Stimulated activated CD4-positive, alpha-beta T cell treated with anti-CD3 and anti-CD28 coated beads, TNF-alpha, amount 100 ng/mL, for 48 hours (primary cell): ENCODE measurements at regions not wholly inside any gene's neighbourhood (a gene's known extent, or its start where the extent isn't known, plus 50 kb on each side); places are given as distances from the start of the nearest gene placed in this dataset.
"Not testable (repeated sequence)": the region's sequence is repeated elsewhere in the genome, so short reads cannot be mapped to it uniquely, and the experiment has no call there.

Source experiments
- DNase-seq, 3 donors: peaks; one replicate each; pipeline ENCODE4 v3.0.0-alpha.2; 2020; ENCODE audit warnings: low read depth in 3 of 3

DNA sequence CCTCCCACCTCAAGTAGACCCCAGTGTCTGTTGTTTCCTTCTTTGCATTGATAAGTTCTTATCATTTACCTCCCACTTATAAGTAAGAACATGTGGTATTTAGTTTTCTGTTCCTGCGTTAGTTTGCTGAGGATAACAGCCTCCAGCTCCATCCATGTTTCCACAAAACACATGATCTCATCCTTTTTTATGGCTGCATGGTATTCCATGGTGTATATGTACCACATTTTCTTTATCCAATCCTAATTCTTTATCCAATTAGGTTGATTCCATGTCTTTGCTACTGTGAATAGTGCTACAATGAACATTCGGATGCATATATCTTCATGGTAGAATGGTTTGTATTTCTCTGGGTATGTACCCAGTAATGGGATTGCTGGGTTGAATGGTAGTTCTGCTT, 102.5 kb upstream of the UGP2 start:
- not testable (repeated sequence) for DNase-seq

DNA sequence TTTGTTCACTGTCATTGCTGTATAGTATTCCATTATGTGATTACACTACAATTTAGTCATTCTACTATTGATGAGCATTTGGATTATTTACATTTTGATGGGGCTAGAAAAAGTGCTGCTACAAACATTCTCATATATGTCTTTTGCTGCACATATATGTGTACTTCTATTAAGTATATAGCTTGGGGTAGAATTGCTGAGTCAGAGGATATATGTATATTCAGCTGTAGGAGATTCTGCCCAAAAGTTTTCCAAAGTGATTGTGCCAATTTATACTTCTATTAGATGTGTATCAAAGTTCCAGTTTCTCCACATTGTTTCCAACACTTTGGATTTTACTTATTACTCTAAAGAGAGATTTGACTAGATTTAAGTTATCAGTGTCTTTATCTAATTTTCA, 101.7 kb upstream of the UGP2 start:
- no peak for DNase-seq

DNA sequence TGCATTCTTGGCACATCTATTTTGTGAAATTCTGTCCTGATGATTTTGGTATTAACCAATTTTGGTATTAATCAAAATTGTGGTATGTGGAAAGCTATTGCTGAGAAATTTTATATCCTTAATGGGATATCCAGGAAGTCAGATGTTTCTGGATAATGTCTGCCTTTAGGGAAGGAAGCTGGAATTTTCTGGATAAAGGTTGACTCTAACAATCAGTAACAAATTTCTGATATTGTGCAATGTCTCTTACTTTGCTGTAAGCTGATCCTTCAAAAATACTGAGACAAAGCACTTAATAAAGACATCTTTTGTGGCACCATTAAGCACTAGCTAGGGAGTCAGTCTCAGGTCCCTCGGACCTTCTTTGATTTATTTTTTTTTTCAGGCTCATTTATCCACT, 100.8 kb upstream of the UGP2 start:
- no peak for DNase-seq

DNA sequence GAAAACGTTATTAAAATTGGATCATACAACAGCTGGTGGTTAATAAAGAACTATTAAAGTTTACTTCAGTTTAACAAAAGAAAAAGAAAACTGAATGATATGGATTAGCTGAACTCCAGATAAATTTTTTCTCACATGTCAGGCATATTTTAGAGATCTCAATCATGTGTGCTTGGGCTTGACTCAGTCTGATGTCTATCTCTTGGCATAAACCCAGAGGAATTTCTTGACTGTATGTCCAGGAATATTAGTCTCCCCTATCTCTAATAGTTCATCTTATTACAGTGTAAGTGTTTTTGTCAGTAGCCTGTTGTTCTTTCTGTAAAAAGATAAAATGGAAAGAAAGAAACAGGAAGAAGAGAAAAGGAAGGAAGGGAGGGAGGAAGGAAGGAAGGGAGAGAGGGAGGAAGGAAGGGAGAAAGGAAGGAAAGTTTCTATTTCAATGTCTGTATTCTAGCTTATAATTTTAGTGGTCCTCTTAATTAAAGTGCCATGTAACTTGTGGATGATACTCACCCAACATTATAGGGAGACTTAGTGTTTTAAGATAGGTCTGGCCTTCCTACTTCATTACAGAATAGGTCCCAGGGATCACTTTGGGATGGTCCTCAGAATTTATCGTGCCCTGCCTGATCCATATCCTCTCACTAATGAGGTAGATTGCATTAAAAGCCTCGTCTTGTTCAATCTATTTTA, 99.7 kb upstream of the UGP2 start:
- DNase-seq, result no peak

DNA sequence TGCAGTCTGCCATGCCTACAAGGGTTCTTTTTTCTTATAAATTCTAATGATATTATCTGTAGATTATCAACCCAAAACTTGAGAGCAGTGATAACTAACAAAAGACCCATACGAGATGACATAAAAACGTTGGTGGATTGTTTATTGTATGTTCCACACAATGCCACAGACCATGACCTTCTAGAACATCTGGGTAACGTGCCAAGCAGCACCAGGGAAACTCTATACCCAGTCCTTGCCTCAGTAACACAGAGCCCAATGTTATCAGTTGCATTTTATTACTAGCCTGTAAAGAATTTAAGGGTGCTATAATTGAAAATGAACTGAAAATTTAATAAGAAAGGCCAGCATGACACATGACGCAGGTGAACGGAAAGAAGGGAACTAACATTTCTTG, 99.1 kb upstream of the UGP2 start:
- no peak for DNase-seq

DNA sequence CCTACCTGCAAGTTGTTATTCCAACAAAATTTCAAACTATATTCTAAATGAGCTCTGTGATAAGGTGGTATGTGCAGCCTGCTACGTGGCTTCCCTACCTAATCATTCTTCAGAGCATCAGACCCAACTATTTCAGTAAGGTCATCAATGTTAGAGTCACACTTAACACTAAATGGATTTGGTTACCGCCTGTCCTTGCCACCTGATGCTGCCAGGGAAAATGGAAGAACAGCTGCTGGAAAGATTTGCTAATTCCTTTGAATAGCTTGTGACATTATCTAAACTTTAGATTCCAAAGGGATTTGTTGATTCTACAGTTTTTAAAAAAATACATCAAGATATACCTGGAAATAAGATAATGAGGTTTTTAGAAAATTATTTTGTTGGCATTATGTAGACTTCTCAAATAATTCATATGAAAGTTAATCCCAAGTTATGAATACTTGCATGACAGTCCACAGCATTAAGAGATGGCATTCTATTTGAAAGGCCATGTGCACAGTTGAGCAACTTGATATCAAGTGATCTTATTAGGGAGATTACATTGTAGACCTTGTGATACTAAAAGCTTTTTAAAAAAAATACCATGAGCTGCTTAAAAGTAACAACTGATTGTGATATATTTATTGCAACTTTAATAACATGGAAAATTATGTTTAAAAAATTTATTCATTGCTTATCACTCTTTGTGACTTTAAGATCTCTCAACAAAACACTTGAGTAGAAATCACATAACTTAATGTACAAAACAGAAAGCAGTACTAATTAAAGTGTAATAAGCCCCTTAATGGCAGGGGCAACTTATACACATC, 98.3 kb upstream of the UGP2 start:
- no peak for DNase-seq

DNA sequence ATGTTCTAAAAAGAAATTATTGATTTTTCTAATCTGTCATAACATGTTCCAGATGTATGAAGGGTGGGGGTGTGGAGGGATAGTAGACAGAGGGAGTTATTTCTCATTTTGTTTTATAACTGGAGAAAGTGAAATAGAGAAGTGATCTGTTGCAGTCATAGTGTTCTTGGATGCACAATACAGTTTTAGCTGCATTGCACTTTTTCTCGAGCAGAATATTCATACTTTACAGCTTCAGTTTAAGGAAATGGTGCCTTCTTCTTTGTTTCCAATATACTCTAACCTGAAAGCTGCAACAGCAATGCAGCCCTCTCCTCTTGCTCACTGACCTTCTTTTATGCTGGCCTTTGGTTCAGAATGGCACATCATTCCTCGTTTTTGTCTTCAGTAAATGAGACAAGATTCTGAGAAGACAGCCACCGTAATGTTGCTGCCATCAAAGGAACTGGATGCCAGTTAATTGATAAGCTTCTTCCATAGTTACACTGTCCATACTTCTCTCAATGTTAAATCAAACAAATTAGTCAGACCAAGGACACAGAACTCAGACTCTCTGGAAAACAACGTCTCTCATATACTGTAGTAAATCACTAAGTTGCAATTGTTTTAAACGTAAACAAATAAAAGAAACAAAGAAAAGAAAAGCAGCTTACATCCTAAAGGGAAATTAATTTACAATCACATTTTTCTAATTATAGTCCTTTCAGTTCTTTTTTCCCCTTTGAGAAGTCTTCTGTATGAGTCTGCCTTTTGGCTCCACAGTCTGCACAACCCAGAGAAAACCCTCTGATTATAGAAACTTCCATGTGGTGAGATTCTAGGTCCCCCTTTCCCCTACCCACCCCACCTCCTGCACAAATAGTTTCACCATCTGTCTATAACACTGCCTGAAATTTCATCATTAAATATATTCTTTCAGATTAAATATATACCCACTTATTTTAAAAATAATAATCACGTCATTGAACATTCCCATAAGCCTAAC, 97.4 kb upstream of the UGP2 start:
- DNase-seq, result no peak

DNA sequence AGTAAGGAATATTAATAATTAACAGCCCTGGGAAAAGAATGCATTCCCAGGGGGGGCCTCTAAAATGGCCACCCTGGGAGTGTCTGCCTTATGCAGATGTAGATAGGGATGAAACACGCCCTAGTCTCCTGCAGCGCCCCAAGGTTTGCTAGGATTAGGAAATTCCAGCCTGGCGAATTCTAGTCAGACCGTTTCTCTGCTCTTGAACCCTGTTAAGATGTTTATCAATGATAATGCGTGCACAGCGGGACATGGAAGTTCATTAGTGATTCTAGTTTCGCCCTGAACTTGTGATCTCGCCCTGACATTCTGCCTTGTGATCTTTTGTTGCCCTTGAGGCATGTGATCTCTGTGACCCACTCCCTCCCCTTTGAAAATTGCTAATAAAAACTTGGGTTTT, 95.1 kb upstream of the UGP2 start:
- not testable (repeated sequence) for DNase-seq

DNA sequence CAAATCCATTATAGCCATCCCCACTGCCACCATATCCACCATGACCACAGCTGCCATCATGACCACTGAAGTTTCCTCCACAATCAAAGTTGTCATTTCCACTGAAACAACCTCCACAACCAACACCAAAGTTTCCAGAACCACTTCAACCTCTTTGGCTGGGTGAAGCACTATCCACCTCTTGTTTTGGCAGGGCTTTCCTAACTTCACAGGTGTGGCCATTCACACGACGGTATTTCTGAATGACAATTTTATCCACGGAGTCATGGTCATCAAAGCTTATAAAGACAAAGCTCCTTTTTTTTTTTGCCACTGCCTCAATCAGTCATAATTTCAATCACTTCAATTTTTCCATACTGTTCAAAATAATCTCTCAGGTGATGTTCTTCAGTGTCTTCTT, 89.8 kb upstream of the UGP2 start:
- no peak for DNase-seq

DNA sequence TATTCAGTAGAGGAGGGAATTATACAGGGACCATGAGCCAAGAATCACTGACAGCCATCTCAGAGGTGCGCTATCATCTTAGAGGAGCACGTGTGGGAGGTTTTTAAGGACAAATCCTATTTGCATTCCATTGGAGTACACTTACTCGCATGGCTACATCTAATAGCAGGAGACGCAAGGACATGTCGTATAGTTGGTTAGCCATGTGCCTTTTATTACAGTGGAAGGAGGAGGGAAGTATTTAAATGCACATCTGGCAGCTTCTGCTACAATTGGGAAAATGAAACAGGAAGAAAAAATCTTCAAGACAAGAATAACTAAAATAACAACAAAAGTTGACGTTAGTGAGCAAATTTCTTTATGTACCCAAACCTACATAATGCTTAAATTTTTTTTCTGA, 86.5 kb upstream of the UGP2 start:
- no peak for DNase-seq

DNA sequence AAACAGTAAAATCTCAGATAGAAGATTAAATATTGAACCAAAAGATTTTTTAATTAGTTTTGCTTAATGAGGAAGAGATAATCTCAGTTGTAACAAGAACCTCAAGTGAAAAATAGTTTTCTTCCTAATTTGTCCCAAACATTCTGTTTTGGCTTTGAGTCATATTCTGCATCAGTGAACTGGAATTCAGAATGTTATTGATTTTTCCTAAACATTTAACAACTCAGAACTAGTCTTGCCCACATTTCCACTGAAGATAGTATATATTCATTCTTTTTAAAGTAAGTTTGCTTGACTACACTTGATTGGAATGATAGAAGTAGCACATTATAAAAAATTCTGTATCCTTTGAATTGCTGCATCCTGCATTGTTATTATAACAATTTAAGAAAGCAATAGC, 85.7 kb upstream of the UGP2 start:
- no peak for DNase-seq

DNA sequence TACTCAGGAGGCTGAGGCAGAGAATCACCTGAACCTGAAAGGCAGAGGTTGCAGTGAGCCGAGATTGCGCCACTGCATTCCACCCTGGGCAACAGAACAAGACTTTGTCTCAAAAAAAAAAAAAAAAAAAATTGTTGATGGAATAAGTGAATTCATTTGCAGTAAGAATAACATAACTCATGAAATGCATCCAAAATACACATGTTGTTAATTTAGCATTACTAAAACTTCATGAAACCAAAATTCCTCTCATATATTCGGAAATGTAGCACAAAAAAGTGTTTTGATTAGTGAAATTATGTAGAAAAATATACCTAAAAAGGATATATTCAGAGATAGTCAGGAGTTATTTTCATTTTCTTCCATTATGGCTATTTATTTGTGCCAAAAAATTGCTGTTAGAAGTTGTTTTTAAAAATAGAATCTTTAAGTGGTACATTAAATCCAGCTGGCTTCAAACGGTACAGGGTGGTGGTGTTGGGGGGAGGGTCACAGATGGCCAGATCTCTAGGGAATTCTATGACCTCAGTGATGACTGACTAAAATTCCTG, 78.2 kb upstream of the UGP2 start:
- DNase-seq, result no peak

DNA sequence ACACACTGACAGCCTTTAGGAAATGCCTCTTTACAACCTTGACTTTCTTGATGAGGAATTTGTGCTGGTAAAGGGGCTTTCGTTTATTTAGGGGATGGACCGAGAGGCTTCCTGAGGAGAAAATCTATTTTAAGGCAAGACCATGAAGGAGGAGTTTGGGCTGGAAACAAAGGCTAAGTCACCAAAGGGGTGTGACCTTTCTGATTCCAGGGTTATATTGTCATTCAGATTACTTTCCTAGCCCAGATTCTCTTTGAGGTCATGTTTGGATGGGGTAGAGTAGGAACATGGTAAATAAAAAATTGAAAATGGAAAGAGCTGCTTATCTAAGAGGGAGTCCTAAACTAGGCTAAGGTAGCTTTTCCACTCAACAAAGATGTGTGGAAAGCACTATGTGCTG, 77.1 kb upstream of the UGP2 start:
- DNase-seq, result no peak

DNA sequence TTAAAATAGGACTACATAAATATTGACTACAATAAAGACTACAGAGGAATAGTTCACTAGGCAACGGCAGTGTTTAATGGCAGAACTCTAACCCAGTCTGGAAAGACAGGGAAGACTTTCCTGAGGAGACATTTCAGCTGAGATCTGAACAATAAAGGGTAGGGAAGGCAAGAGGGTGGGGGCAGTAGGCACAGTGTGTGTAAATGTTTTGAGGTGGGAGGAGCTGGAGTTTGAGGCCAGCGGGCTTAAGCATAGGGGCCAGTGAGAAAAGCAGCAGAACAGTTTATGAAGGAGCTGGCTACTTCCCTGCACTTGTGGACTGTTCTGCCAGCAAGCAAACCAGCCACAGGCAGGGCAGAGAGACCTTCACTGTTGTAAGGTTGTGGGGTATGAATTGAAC, 76.6 kb upstream of the UGP2 start:
- no peak for DNase-seq

DNA sequence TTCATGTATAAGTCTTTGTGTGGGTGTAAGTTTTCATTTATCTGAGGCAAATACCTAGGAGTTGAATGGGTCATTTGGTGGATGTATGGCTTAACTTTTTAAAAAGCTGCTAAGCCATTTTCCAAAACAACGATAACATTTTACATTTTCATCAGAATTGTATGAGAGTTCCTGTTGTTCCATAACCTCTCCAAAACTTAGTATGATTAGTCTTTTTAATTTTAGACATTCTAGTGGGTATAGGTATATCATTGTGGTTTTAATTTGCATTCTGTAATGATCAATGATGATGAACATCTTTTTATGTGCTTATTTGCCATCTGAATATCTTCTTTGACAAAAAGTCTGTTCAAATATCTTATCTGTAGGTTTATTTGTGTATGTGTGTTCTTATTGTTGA, 74.4 kb upstream of the UGP2 start:
- DNase-seq, result no peak

DNA sequence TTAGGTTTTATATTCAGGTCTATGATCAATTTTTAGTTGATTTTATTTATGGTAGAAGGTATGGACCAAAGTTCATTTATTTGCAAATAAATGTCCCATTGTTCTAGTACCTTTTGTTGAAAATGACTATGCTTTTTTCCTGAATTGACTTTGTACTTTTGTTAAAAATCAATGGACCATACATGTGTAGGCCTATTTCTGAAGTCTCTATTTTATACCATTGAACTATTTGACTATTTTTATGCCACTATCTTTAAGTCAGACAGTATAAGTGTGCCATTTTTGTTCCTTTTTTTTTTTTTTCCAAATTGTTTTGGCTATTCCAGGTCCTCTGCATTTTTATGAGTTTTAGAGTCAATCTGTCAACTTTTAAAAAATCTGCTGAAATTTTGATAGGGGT, 73.6 kb upstream of the UGP2 start:
- no peak for DNase-seq

DNA sequence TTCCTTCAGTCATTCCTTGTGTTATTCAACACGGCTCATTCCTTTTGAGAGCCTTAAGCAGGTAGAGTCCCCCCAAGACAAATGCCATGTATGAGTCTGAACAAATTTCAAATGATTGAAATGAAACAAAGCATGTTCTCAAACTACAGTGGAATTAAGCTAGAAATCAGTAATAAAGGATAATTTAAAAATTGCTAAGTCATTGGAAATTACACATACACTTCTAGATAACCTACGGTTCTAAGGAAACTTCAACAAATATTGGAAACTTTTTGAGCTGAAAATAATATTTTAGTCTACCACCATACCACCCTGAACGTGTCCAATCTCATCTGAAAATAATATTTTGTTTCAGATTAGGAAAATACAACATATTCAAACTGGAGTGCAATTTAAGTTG, 71.8 kb upstream of the UGP2 start:
- DNase-seq, result no peak

DNA sequence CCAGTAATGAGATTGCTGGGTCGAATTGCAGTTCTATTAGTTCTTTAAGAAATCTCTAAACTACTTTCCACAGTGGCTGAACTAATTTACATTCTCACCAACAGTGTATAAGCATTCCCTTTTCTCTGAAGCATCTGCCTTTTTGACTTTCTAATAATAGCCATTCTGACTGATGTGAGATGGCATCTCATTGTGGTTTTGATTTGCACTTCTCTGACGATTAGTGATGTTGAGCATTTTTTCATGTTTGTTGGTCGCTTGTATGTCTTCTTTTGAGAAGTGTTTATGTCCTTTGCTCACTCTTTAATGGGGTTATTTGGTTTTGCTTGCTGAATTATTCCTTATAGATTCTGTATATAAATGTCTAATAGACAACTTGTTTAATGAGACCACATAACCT, 69.6 kb upstream of the UGP2 start:
- DNase-seq, result no peak

DNA sequence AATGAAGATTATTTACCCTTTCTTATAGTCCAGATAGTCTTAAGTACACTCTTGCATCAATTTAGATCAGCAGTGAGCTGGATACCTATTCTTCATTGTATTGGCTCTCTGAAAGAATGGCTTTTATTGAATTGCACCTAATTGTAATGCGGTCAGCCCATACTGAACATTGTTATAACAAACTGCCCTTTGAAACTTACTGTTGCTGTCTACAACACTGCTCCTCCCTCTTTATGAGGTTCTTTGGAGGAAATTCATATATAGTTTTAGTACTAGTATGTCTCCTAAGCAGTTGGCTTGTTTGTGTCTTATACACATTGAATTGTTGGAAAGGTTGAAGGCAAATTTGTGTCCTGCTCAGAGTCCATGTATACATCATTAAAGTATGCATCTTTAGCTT, 66.5 kb upstream of the UGP2 start:
- no peak for DNase-seq

DNA sequence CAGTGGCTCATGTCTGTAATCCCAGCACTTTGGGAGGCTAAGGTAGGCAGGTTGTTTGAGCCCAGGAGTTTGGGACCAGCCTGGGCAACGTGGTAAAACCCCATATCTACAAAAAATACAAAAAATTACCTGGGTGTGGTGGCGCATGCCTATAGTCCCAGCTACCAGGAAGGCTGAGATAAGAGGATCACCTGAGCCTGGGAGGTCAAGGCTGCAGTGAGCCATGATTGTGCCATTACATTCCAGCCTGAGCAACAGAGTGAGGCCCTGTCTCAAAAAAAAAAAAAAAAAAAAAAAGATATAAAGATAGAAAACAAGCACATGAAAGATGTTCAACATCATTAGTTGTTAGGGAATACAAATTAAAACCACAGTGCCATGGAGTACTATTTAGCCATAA, 65.3 kb upstream of the UGP2 start:
- DNase-seq, result no peak

DNA sequence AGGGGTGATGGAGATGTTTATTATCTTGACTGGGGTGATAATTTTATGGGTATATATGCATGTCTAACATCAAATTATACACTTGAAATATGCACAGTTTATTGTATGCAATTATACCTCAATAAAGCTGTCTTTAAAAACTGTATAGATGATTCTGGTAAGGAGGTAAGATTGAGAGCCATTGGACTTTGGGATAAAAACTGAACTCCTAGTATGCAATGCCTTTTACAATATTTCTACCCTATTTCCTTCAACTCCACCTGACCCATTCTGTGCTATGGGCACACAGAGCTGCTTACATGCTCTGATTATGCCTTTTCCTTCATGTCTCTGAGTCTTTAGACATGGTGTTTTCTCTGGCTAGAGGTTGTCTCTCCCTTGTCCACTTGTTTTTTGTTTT, 63.9 kb upstream of the UGP2 start:
- DNase-seq, result no peak

DNA sequence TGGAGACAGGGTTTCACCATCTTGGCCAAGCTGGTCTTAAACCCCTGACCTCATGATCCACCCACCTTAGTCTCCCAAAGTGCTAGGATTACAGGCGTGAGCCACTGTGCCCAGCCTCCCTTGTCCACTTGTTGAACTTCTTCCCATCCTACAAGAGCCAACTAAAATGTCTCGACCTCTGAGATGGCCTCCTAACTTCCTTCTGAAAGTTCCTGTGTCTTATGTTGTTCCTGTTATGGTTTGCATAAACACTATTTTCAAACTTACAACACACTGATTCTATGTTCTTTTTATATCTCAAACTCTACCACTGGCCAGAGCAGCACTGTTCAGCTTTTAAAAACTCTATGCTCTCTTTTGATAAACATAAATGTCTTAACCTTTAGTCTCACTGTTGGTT, 63.3 kb upstream of the UGP2 start:
- no peak for DNase-seq
